ENCODE measurements at regions not wholly inside any gene's neighbourhood (a gene's known extent, or its start where the extent isn't known, plus 50 kb on each side); places are given as distances from the start of the nearest gene placed in this dataset.

- Histone ChIP-seq H3K4me1 (ENCODE audit: insufficient read depth, low read length, poor library complexity, severe bottlenecking) (no peaks in the 10 kb centered on the region), H2AFZ (ENCODE audit: low read length) (no peak overlapping the region), H3K4me3 (ENCODE audit: low read depth, low read length, poor library complexity, severe bottlenecking) (no peak overlapping the region), H3K27ac (ENCODE audit: low read depth, low read length, poor library complexity, severe bottlenecking) (no peak overlapping the region), H3K36me3 (ENCODE audit: insufficient read depth, low read length) (no peaks in the 10 kb centered on the region), H3K9me2 (ENCODE audit: insufficient read depth, low read length) (no peaks in the 10 kb centered on the region), H4K20me1 (ENCODE audit: insufficient read depth, low read length) (no peaks in the 10 kb centered on the region), H3K4me2 (ENCODE audit: low read length) (no peak overlapping the region), H3K9me3 (ENCODE audit: low read length) (no peaks in the 10 kb centered on the region), H3K79me2 (ENCODE audit: insufficient read depth, low read depth, low read length) (no peaks in the 10 kb centered on the region)
- no TSS peak for BruUV-seq (replicated peaks)
- intact Hi-C loops (cut with micrococcal nuclease; ENCODE audit: unreplicated experiment): no loop called here
- CTCF ChIA-PET (ENCODE audit: unreplicated experiment): no interaction called here
- POLR2A ChIA-PET: interaction anchor here (0.7 kb wide), 1 partner anchor 156 kb away, joined by 3 read pairs; no protein-coding TSS in a partner anchor
- TF ChIP-seq, protein P1, sequence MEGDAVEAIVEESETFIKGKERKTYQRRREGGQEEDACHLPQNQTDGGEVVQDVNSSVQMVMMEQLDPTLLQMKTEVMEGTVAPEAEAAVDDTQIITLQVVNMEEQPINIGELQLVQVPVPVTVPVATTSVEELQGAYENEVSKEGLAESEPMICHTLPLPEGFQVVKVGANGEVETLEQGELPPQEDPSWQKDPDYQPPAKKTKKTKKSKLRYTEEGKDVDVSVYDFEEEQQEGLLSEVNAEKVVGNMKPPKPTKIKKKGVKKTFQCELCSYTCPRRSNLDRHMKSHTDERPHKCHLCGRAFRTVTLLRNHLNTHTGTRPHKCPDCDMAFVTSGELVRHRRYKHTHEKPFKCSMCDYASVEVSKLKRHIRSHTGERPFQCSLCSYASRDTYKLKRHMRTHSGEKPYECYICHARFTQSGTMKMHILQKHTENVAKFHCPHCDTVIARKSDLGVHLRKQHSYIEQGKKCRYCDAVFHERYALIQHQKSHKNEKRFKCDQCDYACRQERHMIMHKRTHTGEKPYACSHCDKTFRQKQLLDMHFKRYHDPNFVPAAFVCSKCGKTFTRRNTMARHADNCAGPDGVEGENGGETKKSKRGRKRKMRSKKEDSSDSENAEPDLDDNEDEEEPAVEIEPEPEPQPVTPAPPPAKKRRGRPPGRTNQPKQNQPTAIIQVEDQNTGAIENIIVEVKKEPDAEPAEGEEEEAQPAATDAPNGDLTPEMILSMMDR (conservative IDR thresholded peaks at IDR 0.05; ENCODE audit: low read length): no peak
- no peak for TF ChIP-seq EZH2phosphoT487 (IDR thresholded peaks at IDR 0.05; ENCODE audit: borderline replicate concordance, low read depth, low read length)
- DNase-seq (ENCODE audit: low spot score): no peak
Measured at GRCh38 chr5:125856949-125857348, 566.3 kb upstream of the GRAMD2B start.

DNA sequence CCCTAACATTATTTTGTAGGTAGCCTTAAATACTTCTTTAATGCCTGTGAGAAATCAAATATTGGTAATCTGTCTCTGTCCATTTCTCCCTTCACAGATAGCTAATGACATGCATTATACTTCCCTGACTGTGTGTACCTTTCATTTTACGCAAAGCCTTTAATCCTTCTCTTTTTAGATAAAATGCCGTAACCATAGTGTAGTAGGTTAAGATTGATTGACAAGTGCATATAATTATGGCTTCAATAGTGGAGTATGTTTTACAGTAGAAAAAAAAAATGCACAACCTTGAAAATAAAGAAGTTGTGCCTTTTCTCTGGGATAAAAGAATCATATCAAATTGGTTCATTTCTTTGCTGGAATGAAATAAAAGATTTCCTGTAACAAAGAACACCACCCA is 559.6 kb upstream of the GRAMD2B start:
- Histone ChIP-seq H3K79me2 (ENCODE audit: insufficient read depth, low read depth, low read length) (no peaks in the 10 kb centered on the region), H3K27ac (ENCODE audit: low read depth, low read length, poor library complexity, severe bottlenecking) (no peak overlapping the region), H3K36me3 (ENCODE audit: insufficient read depth, low read length) (no peaks in the 10 kb centered on the region), H2AFZ (ENCODE audit: low read length) (no peak overlapping the region), H3K4me2 (ENCODE audit: low read length) (no peak overlapping the region), H3K9me2 (ENCODE audit: insufficient read depth, low read length) (no peaks in the 10 kb centered on the region), H4K20me1 (ENCODE audit: insufficient read depth, low read length) (no peaks in the 10 kb centered on the region), H3K9me3 (ENCODE audit: low read length) (no peaks in the 10 kb centered on the region), H3K4me1 (ENCODE audit: insufficient read depth, low read length, poor library complexity, severe bottlenecking) (no peaks in the 10 kb centered on the region), H3K4me3 (ENCODE audit: low read depth, low read length, poor library complexity, severe bottlenecking) (no peak overlapping the region)
- ChIA-PET POLR2A (interaction anchor here (0.7 to 1.0 kb wide), 2 partner anchors 33 to 165 kb away, joined by 3 to 4 read pairs; no protein-coding TSS in a partner anchor), CTCF (ENCODE audit: unreplicated experiment) (no interaction called here)
- no TSS peak for BruUV-seq (replicated peaks)
- DNase-seq (ENCODE audit: low spot score): no peak
- TF ChIP-seq, protein P1 (conservative IDR thresholded peaks at IDR 0.05; ENCODE audit: low read length): no peak
- TF ChIP-seq EZH2phosphoT487 (IDR thresholded peaks at IDR 0.05; ENCODE audit: borderline replicate concordance, low read depth, low read length): no peak
- intact Hi-C loops (cut with micrococcal nuclease; ENCODE audit: unreplicated experiment): no loop called here

GRCh38 chr5:125865166-125865815 is 557.9 kb upstream of the GRAMD2B start:
- no peak overlapping the region for H2AFZ ChIP-seq (ENCODE audit: low read length)
- no peaks in the 10 kb centered on the region for H3K79me2 ChIP-seq (ENCODE audit: insufficient read depth, low read depth, low read length)
- no peak overlapping the region for H3K4me2 ChIP-seq (ENCODE audit: low read length)
- DNase-seq (ENCODE audit: low spot score): no peak
- no peak overlapping the region for H3K27ac ChIP-seq (ENCODE audit: low read depth, low read length, poor library complexity, severe bottlenecking)
- ChIA-PET CTCF (ENCODE audit: unreplicated experiment) (no interaction called here), POLR2A (interaction anchor here (0.6 to 1.3 kb wide), 2 partner anchors 13 to 19 kb away, joined by 3 to 5 read pairs; no protein-coding TSS in a partner anchor)
- H3K36me3 ChIP-seq (ENCODE audit: insufficient read depth, low read length): no peaks in the 10 kb centered on the region
- H4K20me1 ChIP-seq (ENCODE audit: insufficient read depth, low read length): no peaks in the 10 kb centered on the region
- no TSS peak for BruUV-seq (replicated peaks)
- no peaks in the 10 kb centered on the region for H3K9me2 ChIP-seq (ENCODE audit: insufficient read depth, low read length)
- no peaks in the 10 kb centered on the region for H3K9me3 ChIP-seq (ENCODE audit: low read length)
- H3K4me3 ChIP-seq (ENCODE audit: low read depth, low read length, poor library complexity, severe bottlenecking): no peak overlapping the region
- H3K4me1 ChIP-seq (ENCODE audit: insufficient read depth, low read length, poor library complexity, severe bottlenecking): no peaks in the 10 kb centered on the region
- intact Hi-C loops (cut with micrococcal nuclease; ENCODE audit: unreplicated experiment): no loop called here
- TF ChIP-seq, protein P1 (conservative IDR thresholded peaks at IDR 0.05; ENCODE audit: low read length): no peak
- TF ChIP-seq EZH2phosphoT487 (IDR thresholded peaks at IDR 0.05; ENCODE audit: borderline replicate concordance, low read depth, low read length): no peak
